ENCODE measurements at regions not wholly inside any gene's neighbourhood (a gene's known extent, or its start where the extent isn't known, plus 50 kb on each side); places are given as distances from the start of the nearest gene placed in this dataset.

- H2BK120ac ChIP-seq (ENCODE audit: low read depth, low read length) = no peak overlapping the region
- no peak overlapping the region for H2BK12ac ChIP-seq (ENCODE audit: low read length in 2 of 2)
- H3K14ac ChIP-seq (ENCODE audit: low read length in 2 of 2) = no peak overlapping the region
- H3K18ac ChIP-seq (ENCODE audit: low read depth in 1 of 2, low read length in 2 of 2) = no peak overlapping the region
- H3K27ac ChIP-seq (ENCODE audit: low read length, poor library complexity, severe bottlenecking) = no peak overlapping the region
- peaks cover 5% of the 10 kb centered on the region for H3K4me1 ChIP-seq (ENCODE audit: control insufficient read depth, insufficient read depth, low read depth, low read length)
- no peak overlapping the region for H4K91ac ChIP-seq (ENCODE audit: low read length)
- no peak overlapping the region for H4K8ac ChIP-seq (ENCODE audit: low read length)
- no peaks in the 10 kb centered on the region for H3K79me1 ChIP-seq (replicated peaks; ENCODE audit: low read length, poor library complexity, severe bottlenecking)
- H2BK15ac ChIP-seq (ENCODE audit: low read depth, poor library complexity, severe bottlenecking) = no peak overlapping the region
- no peak overlapping the region for H2AFZ ChIP-seq (ENCODE audit: low read depth, low read length)
- H3K9me3 ChIP-seq (ENCODE audit: control insufficient read depth, low read length) = no peaks in the 10 kb centered on the region
- no peak overlapping the region for H3K9ac ChIP-seq (ENCODE audit: low read length)
- H3K27me3 ChIP-seq (ENCODE audit: control insufficient read depth in 1 of 2, insufficient read depth in 1 of 2, low read length in 2 of 2) = no peaks in the 10 kb centered on the region
- no peak overlapping the region for H3K4ac ChIP-seq (ENCODE audit: low read depth in 1 of 2, low read length in 2 of 2)
- peak overlapping the region; percentile 37 for H2AK5ac ChIP-seq (ENCODE audit: low read length, severe bottlenecking)
- WGBS = 57% methylated on average over 1 of the region's 2 CpGs
- no peak overlapping the region for H3K23ac ChIP-seq (ENCODE audit: low read length in 2 of 2)
- H3K36me3 ChIP-seq (ENCODE audit: control insufficient read depth in 1 of 2, insufficient read depth in 2 of 2, low read depth in 1 of 2, low read length in 2 of 2) = no peaks in the 10 kb centered on the region
- no peak overlapping the region for H3K4me2 ChIP-seq (ENCODE audit: low read length, poor library complexity, severe bottlenecking)
- DNase-seq = no peak
- no peak overlapping the region for H3K4me3 ChIP-seq (ENCODE audit: insufficient read depth in 1 of 2, low read depth in 1 of 2, low read length in 2 of 2)
- H2BK5ac ChIP-seq (ENCODE audit: low read depth, low read length, poor library complexity, severe bottlenecking) = no peak overlapping the region
Observed at GRCh38 chr3:83035704-83036010, 1274.2 kb upstream of the GBE1 start.

DNA sequence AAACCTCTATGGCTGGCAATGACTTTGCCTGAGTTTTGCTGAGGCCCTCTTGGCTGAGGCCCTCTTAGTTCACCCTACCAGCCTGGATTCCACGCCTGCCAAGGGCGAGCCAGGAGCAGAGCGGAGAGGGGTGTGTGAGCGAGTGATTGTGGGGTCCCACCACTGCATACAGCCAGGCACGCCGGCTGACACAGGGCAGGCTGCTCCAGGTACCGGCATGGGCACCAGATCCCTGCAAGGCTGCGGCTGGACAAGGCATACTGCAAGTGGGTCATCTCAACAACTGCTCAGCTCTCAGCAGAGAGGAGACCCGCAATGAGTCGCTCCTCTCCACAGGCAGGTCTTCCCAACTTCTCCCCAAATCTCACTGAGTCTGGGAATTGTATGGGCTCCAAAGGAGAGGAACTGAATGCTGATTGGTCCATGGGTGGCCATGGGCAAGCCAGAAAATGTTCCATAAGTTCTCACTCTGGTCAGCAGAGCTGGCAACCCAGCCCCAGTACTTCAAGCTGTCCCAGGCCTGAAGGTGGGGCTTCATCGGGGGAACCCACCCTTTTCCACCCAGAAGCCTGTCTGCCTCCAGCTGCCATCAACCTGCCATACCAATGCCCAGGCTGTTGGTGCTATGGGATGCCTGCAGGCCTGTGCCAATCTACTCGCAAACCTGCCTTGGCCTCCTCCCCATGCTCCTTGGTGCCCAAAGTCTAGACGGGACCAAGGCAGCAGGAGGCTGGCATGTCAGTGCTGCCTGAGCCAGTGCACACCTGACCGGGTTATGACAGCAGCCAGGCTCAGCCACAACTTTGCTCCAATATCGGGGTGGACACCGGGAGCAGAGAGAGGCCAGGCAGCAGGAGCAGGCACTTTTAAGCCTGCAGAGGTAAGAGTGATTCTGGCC is 1273.6 kb upstream of the GBE1 start:
- no peak overlapping the region for H3K18ac ChIP-seq (ENCODE audit: low read depth in 1 of 2, low read length in 2 of 2)
- no peak overlapping the region for H2BK5ac ChIP-seq (ENCODE audit: low read depth, low read length, poor library complexity, severe bottlenecking)
- H2AFZ ChIP-seq (ENCODE audit: low read depth, low read length) = no peak overlapping the region
- no peak overlapping the region for H3K4ac ChIP-seq (ENCODE audit: low read depth in 1 of 2, low read length in 2 of 2)
- H3K4me2 ChIP-seq (ENCODE audit: low read length, poor library complexity, severe bottlenecking) = no peak overlapping the region
- no peak overlapping the region for H3K4me3 ChIP-seq (ENCODE audit: insufficient read depth in 1 of 2, low read depth in 1 of 2, low read length in 2 of 2)
- no peak overlapping the region for H3K9ac ChIP-seq (ENCODE audit: low read length)
- no peak overlapping the region for H3K23ac ChIP-seq (ENCODE audit: low read length in 2 of 2)
- H4K8ac ChIP-seq (ENCODE audit: low read length) = no peak overlapping the region
- no peak overlapping the region for H3K27ac ChIP-seq (ENCODE audit: low read length, poor library complexity, severe bottlenecking)
- no peak overlapping the region for H2BK12ac ChIP-seq (ENCODE audit: low read length in 2 of 2)
- no peaks in the 10 kb centered on the region for H3K9me3 ChIP-seq (ENCODE audit: control insufficient read depth, low read length)
- peaks cover 5% of the 10 kb centered on the region for H3K4me1 ChIP-seq (ENCODE audit: control insufficient read depth, insufficient read depth, low read depth, low read length)
- no peaks in the 10 kb centered on the region for H3K36me3 ChIP-seq (ENCODE audit: control insufficient read depth in 1 of 2, insufficient read depth in 2 of 2, low read depth in 1 of 2, low read length in 2 of 2)
- DNase-seq = no peak
- H3K14ac ChIP-seq (ENCODE audit: low read length in 2 of 2) = no peak overlapping the region
- no peaks in the 10 kb centered on the region for H3K27me3 ChIP-seq (ENCODE audit: control insufficient read depth in 1 of 2, insufficient read depth in 1 of 2, low read length in 2 of 2)
- no peak overlapping the region for H2BK15ac ChIP-seq (ENCODE audit: low read depth, poor library complexity, severe bottlenecking)
- WGBS = 93% methylated on average over 14 of the region's 16 CpGs
- H4K91ac ChIP-seq (ENCODE audit: low read length) = no peak overlapping the region
- no peak overlapping the region for H2BK120ac ChIP-seq (ENCODE audit: low read depth, low read length)
- peak overlapping the region; percentile 37 for H2AK5ac ChIP-seq (ENCODE audit: low read length, severe bottlenecking)
- no peaks in the 10 kb centered on the region for H3K79me1 ChIP-seq (replicated peaks; ENCODE audit: low read length, poor library complexity, severe bottlenecking)

DNA sequence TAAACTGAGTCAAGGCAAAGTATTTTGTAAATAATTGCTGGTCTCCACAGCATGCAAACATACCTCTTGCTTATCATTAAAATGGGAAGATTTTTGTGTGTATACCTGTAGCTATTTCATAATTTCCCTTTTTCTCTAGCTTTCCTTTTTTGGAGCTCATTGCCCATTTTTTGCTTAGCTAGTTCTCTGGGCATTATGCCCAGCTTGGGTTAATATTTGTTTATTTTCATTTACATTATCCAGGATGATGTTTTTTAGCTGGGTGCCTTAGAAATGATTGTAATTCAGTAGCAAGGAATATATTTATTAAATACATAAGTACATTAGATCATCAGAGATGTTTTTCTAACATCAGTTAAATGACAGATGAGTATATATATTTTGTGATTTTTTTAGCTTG is 1271.7 kb upstream of the GBE1 start:
- Histone ChIP-seq H2BK120ac (ENCODE audit: low read depth, low read length) (no peak overlapping the region), H3K9ac (ENCODE audit: low read length) (no peak overlapping the region), H2AFZ (ENCODE audit: low read depth, low read length) (no peak overlapping the region), H4K8ac (ENCODE audit: low read length) (no peak overlapping the region), H3K23ac (ENCODE audit: low read length in 2 of 2) (no peak overlapping the region), H3K4ac (ENCODE audit: low read depth in 1 of 2, low read length in 2 of 2) (no peak overlapping the region), H3K18ac (ENCODE audit: low read depth in 1 of 2, low read length in 2 of 2) (no peak overlapping the region), H3K27me3 (ENCODE audit: control insufficient read depth in 1 of 2, insufficient read depth in 1 of 2, low read length in 2 of 2) (no peaks in the 10 kb centered on the region), H3K4me1 (ENCODE audit: control insufficient read depth, insufficient read depth, low read depth, low read length) (peaks cover 5% of the 10 kb centered on the region), H2BK5ac (ENCODE audit: low read depth, low read length, poor library complexity, severe bottlenecking) (no peak overlapping the region), H3K4me2 (ENCODE audit: low read length, poor library complexity, severe bottlenecking) (no peak overlapping the region), H2BK15ac (ENCODE audit: low read depth, poor library complexity, severe bottlenecking) (no peak overlapping the region), H3K14ac (ENCODE audit: low read length in 2 of 2) (no peak overlapping the region), H2BK12ac (ENCODE audit: low read length in 2 of 2) (no peak overlapping the region), H3K36me3 (ENCODE audit: control insufficient read depth in 1 of 2, insufficient read depth in 2 of 2, low read depth in 1 of 2, low read length in 2 of 2) (no peaks in the 10 kb centered on the region), H3K4me3 (ENCODE audit: insufficient read depth in 1 of 2, low read depth in 1 of 2, low read length in 2 of 2) (no peak overlapping the region), H4K91ac (ENCODE audit: low read length) (no peak overlapping the region), H3K27ac (ENCODE audit: low read length, poor library complexity, severe bottlenecking) (no peak overlapping the region), H3K79me1 (replicated peaks; ENCODE audit: low read length, poor library complexity, severe bottlenecking) (no peaks in the 10 kb centered on the region), H2AK5ac (ENCODE audit: low read length, severe bottlenecking) (no peak overlapping the region), H3K9me3 (ENCODE audit: control insufficient read depth, low read length) (no peaks in the 10 kb centered on the region)
- DNase-seq = no peak

- no peak overlapping the region for H3K4ac ChIP-seq (ENCODE audit: low read depth in 1 of 2, low read length in 2 of 2)
- H4K91ac ChIP-seq (ENCODE audit: low read length) = no peak overlapping the region
- no peak overlapping the region for H2BK15ac ChIP-seq (ENCODE audit: low read depth, poor library complexity, severe bottlenecking)
- no peaks in the 10 kb centered on the region for H3K4me1 ChIP-seq (ENCODE audit: control insufficient read depth, insufficient read depth, low read depth, low read length)
- no peak overlapping the region for H2BK5ac ChIP-seq (ENCODE audit: low read depth, low read length, poor library complexity, severe bottlenecking)
- H3K4me3 ChIP-seq (ENCODE audit: insufficient read depth in 1 of 2, low read depth in 1 of 2, low read length in 2 of 2) = no peak overlapping the region
- H2BK120ac ChIP-seq (ENCODE audit: low read depth, low read length) = no peak overlapping the region
- H3K4me2 ChIP-seq (ENCODE audit: low read length, poor library complexity, severe bottlenecking) = no peak overlapping the region
- no peak overlapping the region for H3K18ac ChIP-seq (ENCODE audit: low read depth in 1 of 2, low read length in 2 of 2)
- H4K8ac ChIP-seq (ENCODE audit: low read length) = no peak overlapping the region
- H3K79me1 ChIP-seq (replicated peaks; ENCODE audit: low read length, poor library complexity, severe bottlenecking) = no peaks in the 10 kb centered on the region
- no peak for DNase-seq
- H3K27ac ChIP-seq (ENCODE audit: low read length, poor library complexity, severe bottlenecking) = no peak overlapping the region
- H3K36me3 ChIP-seq (ENCODE audit: control insufficient read depth in 1 of 2, insufficient read depth in 2 of 2, low read depth in 1 of 2, low read length in 2 of 2) = no peaks in the 10 kb centered on the region
- no peaks in the 10 kb centered on the region for H3K9me3 ChIP-seq (ENCODE audit: control insufficient read depth, low read length)
- no peak overlapping the region for H2AFZ ChIP-seq (ENCODE audit: low read depth, low read length)
- 67% methylated on average over 3 of the region's 3 CpGs for WGBS
- H3K14ac ChIP-seq (ENCODE audit: low read length in 2 of 2) = no peak overlapping the region
- H2BK12ac ChIP-seq (ENCODE audit: low read length in 2 of 2) = no peak overlapping the region
- no peak overlapping the region for H3K9ac ChIP-seq (ENCODE audit: low read length)
- no peak overlapping the region for H3K23ac ChIP-seq (ENCODE audit: low read length in 2 of 2)
- H3K27me3 ChIP-seq (ENCODE audit: control insufficient read depth in 1 of 2, insufficient read depth in 1 of 2, low read length in 2 of 2) = no peaks in the 10 kb centered on the region
- no peak overlapping the region for H2AK5ac ChIP-seq (ENCODE audit: low read length, severe bottlenecking)
Observed at GRCh38 chr3:83023086-83023485, 1261.6 kb upstream of the GBE1 start.

Measured in mesenchymal stem cell (in vitro differentiated cells and primary cell).